ENCODE measurements at regions not wholly inside any gene's neighbourhood (a gene's known extent, or its start where the extent isn't known, plus 50 kb on each side); places are given as distances from the start of the nearest gene placed in this dataset.
"Not testable (repeated sequence)": the region's sequence is repeated elsewhere in the genome, so short reads cannot be mapped to it uniquely, and the experiment has no call there.

DNA sequence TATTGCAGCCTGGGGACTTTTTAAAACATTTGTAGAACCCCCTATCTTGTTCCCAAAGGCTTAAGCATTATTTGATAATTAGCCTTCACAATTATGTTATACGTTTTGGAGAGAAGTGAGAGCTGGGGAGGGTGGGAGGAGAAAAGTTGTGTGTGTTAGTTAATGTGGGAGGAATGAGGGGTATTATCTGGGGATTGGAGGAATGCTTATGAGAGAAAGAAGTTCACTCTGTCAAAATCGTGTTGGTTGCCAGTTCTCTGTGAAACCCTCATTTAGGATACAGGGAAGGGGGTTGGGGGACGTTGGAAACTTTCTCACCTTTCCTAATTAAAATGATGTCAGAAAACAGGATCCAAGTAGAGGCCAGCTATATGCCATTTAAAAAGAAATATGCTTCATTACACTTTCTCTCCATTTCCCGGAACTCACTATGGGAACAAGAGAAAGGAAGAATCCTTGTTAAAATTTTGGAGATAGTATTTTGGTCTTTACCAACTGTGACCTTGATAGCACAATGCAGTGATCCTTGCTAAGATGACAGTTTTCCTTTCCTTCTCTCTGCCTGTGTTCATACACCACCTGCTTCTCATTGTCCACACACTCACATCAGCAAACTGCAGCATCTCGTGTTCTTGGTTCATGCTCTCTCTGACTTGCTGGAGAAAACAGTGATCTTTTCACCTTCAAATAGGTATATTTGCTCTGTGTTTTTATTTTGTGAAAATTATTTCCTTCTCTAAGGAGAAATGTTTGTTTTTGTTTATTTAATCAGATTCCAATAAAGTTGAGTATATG lies 336.7 kb upstream of the CLINT1 start:
- Histone ChIP-seq H3K27me3 (ENCODE audit: control insufficient read depth in 3 of 3, insufficient read depth in 3 of 3, low read length in 2 of 3) (no peaks in the 10 kb centered on the region), H3K36me3 (ENCODE audit: control insufficient read depth in 4 of 4, insufficient read depth in 4 of 4, low read length in 4 of 4) (no peaks in the 10 kb centered on the region), H3K9ac (ENCODE audit: insufficient read depth in 1 of 2, low read length in 2 of 2) (no peak overlapping the region), H3K4me3 (no peak overlapping the region), H3K27ac (ENCODE audit: low read depth in 1 of 2, low read length in 1 of 2) (no peak overlapping the region), H3K9me3 (ENCODE audit: control insufficient read depth in 4 of 4, insufficient read depth in 3 of 4, low read length in 3 of 4) (no peaks in the 10 kb centered on the region), H3K4me1 (ENCODE audit: control insufficient read depth in 5 of 5, insufficient read depth in 5 of 5, low read length in 5 of 5) (no peaks in the 10 kb centered on the region)
- DNase-seq (no peak), ATAC-seq (ENCODE audit: insufficient read depth, low FRiP score) (no peak)
- TF ChIP-seq, protein P1, sequence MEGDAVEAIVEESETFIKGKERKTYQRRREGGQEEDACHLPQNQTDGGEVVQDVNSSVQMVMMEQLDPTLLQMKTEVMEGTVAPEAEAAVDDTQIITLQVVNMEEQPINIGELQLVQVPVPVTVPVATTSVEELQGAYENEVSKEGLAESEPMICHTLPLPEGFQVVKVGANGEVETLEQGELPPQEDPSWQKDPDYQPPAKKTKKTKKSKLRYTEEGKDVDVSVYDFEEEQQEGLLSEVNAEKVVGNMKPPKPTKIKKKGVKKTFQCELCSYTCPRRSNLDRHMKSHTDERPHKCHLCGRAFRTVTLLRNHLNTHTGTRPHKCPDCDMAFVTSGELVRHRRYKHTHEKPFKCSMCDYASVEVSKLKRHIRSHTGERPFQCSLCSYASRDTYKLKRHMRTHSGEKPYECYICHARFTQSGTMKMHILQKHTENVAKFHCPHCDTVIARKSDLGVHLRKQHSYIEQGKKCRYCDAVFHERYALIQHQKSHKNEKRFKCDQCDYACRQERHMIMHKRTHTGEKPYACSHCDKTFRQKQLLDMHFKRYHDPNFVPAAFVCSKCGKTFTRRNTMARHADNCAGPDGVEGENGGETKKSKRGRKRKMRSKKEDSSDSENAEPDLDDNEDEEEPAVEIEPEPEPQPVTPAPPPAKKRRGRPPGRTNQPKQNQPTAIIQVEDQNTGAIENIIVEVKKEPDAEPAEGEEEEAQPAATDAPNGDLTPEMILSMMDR (IDR thresholded peaks at IDR 0.05; ENCODE audit: control extremely low read depth, extremely low read depth): no peak
- 63 to 73% methylated on average over 5 of the region's 5 CpGs for WGBS, 2 donors

DNA sequence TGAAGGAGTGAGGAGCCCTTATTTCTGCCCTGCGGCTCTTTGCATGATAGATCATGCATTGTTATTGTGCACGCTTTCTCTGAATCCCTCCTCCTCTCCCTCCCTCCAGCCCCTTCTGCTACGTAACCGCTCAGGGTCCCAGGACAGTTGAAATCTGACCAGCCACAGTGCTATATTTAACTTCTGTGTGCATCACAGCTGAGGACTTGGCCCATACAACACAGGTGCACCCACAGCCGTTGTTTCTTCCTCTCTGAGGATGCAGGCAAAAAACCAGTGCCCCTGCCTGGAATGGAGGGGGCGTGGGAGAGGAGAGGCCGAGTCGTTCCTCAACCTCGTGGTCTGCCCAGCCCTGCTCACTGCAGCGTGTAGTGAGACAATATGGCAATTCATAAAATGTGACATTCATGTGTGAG lies 335.6 kb upstream of the CLINT1 start:
- no peak for DNase-seq
- no peak for ATAC-seq (ENCODE audit: insufficient read depth, low FRiP score)
- Histone ChIP-seq H3K27me3 (ENCODE audit: control insufficient read depth in 3 of 3, insufficient read depth in 3 of 3, low read length in 2 of 3) (no peaks in the 10 kb centered on the region), H3K27ac (ENCODE audit: low read depth in 1 of 2, low read length in 1 of 2) (no peak overlapping the region), H3K9ac (ENCODE audit: insufficient read depth in 1 of 2, low read length in 2 of 2) (no peak overlapping the region), H3K4me1 (ENCODE audit: control insufficient read depth in 5 of 5, insufficient read depth in 5 of 5, low read length in 5 of 5) (no peaks in the 10 kb centered on the region), H3K4me3 (no peak overlapping the region), H3K9me3 (ENCODE audit: control insufficient read depth in 4 of 4, insufficient read depth in 3 of 4, low read length in 3 of 4) (no peaks in the 10 kb centered on the region), H3K36me3 (ENCODE audit: control insufficient read depth in 4 of 4, insufficient read depth in 4 of 4, low read length in 4 of 4) (no peaks in the 10 kb centered on the region)
- 61 to 62% methylated on average over 10 of the region's 10 CpGs for WGBS, 2 donors
- TF ChIP-seq, protein P1 (IDR thresholded peaks at IDR 0.05; ENCODE audit: control extremely low read depth, extremely low read depth): no peak

DNA sequence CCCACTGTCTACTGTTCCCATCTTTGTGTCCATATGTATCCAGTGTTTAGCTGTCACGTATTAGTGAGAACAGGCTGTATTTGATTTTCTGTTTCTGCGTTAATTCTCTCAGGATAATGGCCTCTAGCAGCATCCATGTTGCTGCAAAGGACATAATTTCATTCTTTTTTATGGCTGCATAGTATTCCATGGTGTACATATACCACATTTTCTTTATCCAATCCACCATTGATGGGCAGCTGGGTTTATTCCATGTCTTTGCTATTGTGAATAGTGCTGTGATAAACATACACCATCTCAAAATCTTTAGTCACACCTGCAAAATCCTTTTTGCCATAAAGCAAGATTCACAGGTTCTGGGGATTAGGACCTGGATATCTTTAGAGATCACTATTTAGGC lies 334.4 kb upstream of the CLINT1 start:
- not testable (repeated sequence) for DNase-seq; H3K27me3 ChIP-seq (ENCODE audit: control insufficient read depth in 3 of 3, insufficient read depth in 3 of 3, low read length in 2 of 3); H3K4me1 ChIP-seq (ENCODE audit: control insufficient read depth in 5 of 5, insufficient read depth in 5 of 5, low read length in 5 of 5); H3K9me3 ChIP-seq (ENCODE audit: control insufficient read depth in 4 of 4, insufficient read depth in 3 of 4, low read length in 3 of 4); H3K27ac ChIP-seq (ENCODE audit: low read depth in 1 of 2, low read length in 1 of 2); ATAC-seq (ENCODE audit: insufficient read depth, low FRiP score); H3K9ac ChIP-seq (ENCODE audit: insufficient read depth in 1 of 2, low read length in 2 of 2); H3K4me3 ChIP-seq; H3K36me3 ChIP-seq (ENCODE audit: control insufficient read depth in 4 of 4, insufficient read depth in 4 of 4, low read length in 4 of 4)
- WGBS, 2 donors: 92 to 93% methylated on average over 2 of the region's 2 CpGs

DNA sequence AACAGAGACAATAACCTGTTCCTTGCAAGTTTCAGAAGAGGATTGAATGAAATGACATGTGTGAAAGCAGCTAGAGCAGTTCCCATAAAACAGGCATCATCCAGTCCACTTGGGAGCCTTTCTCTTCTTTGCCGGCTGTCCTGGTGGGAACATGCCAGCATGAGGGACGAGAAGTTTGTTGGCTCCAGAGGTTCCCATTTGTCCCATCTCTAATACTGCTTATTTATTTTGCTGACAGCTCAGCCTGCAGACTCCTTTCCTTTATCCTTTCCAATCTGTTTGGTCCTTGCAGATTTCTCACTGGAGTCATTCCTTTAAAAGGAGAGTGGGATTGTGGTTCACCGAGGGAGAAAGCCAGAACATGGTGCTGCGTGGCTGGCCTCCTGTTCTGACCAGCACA lies 321.5 kb upstream of the CLINT1 start:
- TF ChIP-seq, protein P1 (IDR thresholded peaks at IDR 0.05; ENCODE audit: control extremely low read depth, extremely low read depth): no peak
- 79 to 95% methylated on average over 4 of the region's 4 CpGs for WGBS, 2 donors
- Histone ChIP-seq H3K4me3 (no peak overlapping the region), H3K27ac (ENCODE audit: low read depth in 1 of 2, low read length in 1 of 2) (no peak overlapping the region), H3K27me3 (ENCODE audit: control insufficient read depth in 3 of 3, insufficient read depth in 3 of 3, low read length in 2 of 3) (no peaks in the 10 kb centered on the region), H3K9ac (ENCODE audit: insufficient read depth in 1 of 2, low read length in 2 of 2) (no peak overlapping the region), H3K36me3 (ENCODE audit: control insufficient read depth in 4 of 4, insufficient read depth in 4 of 4, low read length in 4 of 4) (no peaks in the 10 kb centered on the region), H3K4me1 (ENCODE audit: control insufficient read depth in 5 of 5, insufficient read depth in 5 of 5, low read length in 5 of 5) (peaks cover 0 to 20% (median 4%) of the 10 kb centered on the region in 5 donors), H3K9me3 (ENCODE audit: control insufficient read depth in 4 of 4, insufficient read depth in 3 of 4, low read length in 3 of 4) (no peaks in the 10 kb centered on the region)
- DNase-seq: no peak
- no peak for ATAC-seq (ENCODE audit: insufficient read depth, low FRiP score)

Measured in lung (tissue), 11 donors.